Smooth muscle cell (in vitro differentiated cells): ENCODE measurements at regions not wholly inside any gene's neighbourhood (a gene's known extent, or its start where the extent isn't known, plus 50 kb on each side); places are given as distances from the start of the nearest gene placed in this dataset.

Experiments used
- DNase-seq: peaks from one replicate; lab custom pipeline; 2025; ENCODE audit not compliant: unreplicated experiment; lab: John Stamatoyannopoulos, UW
- H2AFZ ChIP-seq: fragments of 200-600 bp; sonication (generic); 2 replicates; pipeline ENCODE4 v1.6.0; 2016; ENCODE audit warnings: antibody characterized with exemption, low read depth, mild to moderate bottlenecking
- H3F3A ChIP-seq: fragments of 200-600 bp; sonication (generic); 2 replicates; pipeline ENCODE4 v1.6.0; 2017; ENCODE audit warnings: antibody characterized with exemption, low read depth
- H3K27ac ChIP-seq: fragments of 200-600 bp; sonication (generic); 2 replicates; pipeline ENCODE4 v1.5.1; 2016; ENCODE audit warnings: low read depth, mild to moderate bottlenecking
- H3K27me3 ChIP-seq: fragments of 200-600 bp; sonication (generic); 2 replicates; pipeline ENCODE4 v1.6.1; 2016; ENCODE audit warnings: low read depth, mild to moderate bottlenecking
- H3K36me3 ChIP-seq: fragments of 200-600 bp; sonication (generic); 2 replicates; pipeline ENCODE4 v1.5.1; 2016; ENCODE audit warnings: low read depth
- H3K4me1 ChIP-seq: fragments of 200-600 bp; sonication (generic); 2 replicates; pipeline ENCODE4 v1.5.1; 2016; ENCODE audit warnings: low read depth
- H3K4me2 ChIP-seq: fragments of 200-600 bp; sonication (generic); 2 replicates; pipeline ENCODE4 v1.6.0; 2016; ENCODE audit warnings: mild to moderate bottlenecking
- H3K4me3 ChIP-seq: fragments of 200-600 bp; sonication (generic); 2 replicates; pipeline ENCODE4 v1.5.1; 2016; ENCODE audit warnings: mild to moderate bottlenecking
- H3K79me2 ChIP-seq: fragments of 200-600 bp; sonication (generic); 2 replicates; pipeline ENCODE4 v1.6.0; 2016; ENCODE audit warnings: low read depth, mild to moderate bottlenecking
- H3K9ac ChIP-seq: fragments of 200-600 bp; sonication (generic); 2 replicates; pipeline ENCODE4 v1.6.0; 2016; ENCODE audit warnings: low read depth
- H3K9me3 ChIP-seq: fragments of 200-600 bp; sonication (generic); replicated peaks from 2 replicates; pipeline ENCODE4 v1.5.1; 2016; ENCODE audit warnings: low read depth
- H4K20me1 ChIP-seq: fragments of 200-600 bp; sonication (generic); 2 replicates; pipeline ENCODE4 v1.6.0; 2016; ENCODE audit warnings: low read depth
- CTCF ChIP-seq: fragments of 200-600 bp; sonication (generic); IDR thresholded peaks from 2 replicates; pipeline ENCODE4 v1.5.1; 2017; ENCODE audit warnings: borderline replicate concordance, mild to moderate bottlenecking, antibody characterized with exemption; ENCODE audit not compliant: insufficient read depth, poor library complexity, severe bottlenecking
- WGBS: methylation state at CpG from one replicate; pipeline ENCODE4 v1.1.7; 2016; ENCODE audit warnings: low lambda C conversion rate; 5-methylcytosine and 5-hydroxymethylcytosine counted together

DNA sequence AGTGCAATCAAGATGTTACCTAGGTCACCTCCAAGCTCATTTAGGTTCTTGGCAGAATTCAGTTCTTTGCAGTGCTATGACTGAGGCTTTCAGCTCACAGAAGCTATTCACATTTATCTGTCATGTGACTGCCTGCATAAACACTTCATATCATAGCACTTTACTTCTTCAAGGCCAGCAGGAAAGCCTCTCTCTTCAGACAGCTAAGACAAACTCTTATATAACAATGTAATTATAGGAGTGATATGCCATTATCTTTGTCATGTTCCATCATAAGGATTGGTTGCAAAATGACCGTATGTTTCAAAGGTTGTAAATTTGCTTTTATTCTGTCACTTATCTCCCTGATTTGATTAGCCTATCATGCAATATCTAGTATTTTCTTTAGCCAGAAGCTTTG, 78.8 kb upstream of the TMEM196 start:
- H3K4me1 ChIP-seq, result no peaks in the 10 kb centered on the region
- no peak overlapping the region for H3K9ac ChIP-seq
- no peaks in the 10 kb centered on the region for H3K36me3 ChIP-seq
- 79% methylated on average over 1 of the region's 1 CpG for WGBS
- no peaks in the 10 kb centered on the region for H3K79me2 ChIP-seq
- H3K4me2 ChIP-seq, result no peak overlapping the region
- H3K4me3 ChIP-seq, result no peak overlapping the region
- TF ChIP-seq CTCF, result no peak
- H4K20me1 ChIP-seq, result no peaks in the 10 kb centered on the region
- no peak for DNase-seq
- no peak overlapping the region for H3K27ac ChIP-seq
- H2AFZ ChIP-seq, result no peak overlapping the region
- H3F3A ChIP-seq, result no peaks in the 10 kb centered on the region
- H3K9me3 ChIP-seq, result no peaks in the 10 kb centered on the region
- no peaks in the 10 kb centered on the region for H3K27me3 ChIP-seq

- H3K4me3 ChIP-seq, result no peak overlapping the region
- 95% methylated on average over 3 of the region's 3 CpGs for WGBS
- H3K27me3 ChIP-seq, result no peaks in the 10 kb centered on the region
- DNase-seq, result no peak
- H4K20me1 ChIP-seq, result no peaks in the 10 kb centered on the region
- no peaks in the 10 kb centered on the region for H3K36me3 ChIP-seq
- H3K27ac ChIP-seq, result no peak overlapping the region
- TF ChIP-seq CTCF, result no peak
- H3K9me3 ChIP-seq, result no peaks in the 10 kb centered on the region
- no peak overlapping the region for H3K9ac ChIP-seq
- H2AFZ ChIP-seq, result no peak overlapping the region
- no peaks in the 10 kb centered on the region for H3K79me2 ChIP-seq
- no peaks in the 10 kb centered on the region for H3F3A ChIP-seq
- H3K4me1 ChIP-seq, result no peaks in the 10 kb centered on the region
- no peak overlapping the region for H3K4me2 ChIP-seq
These were observed 78.1 kb upstream of the TMEM196 start for GRCh38 chr7:19851504-19851903.

- Histone ChIP-seq H4K20me1 (no peaks in the 10 kb centered on the region), H3K4me1 (no peaks in the 10 kb centered on the region), H3K79me2 (no peaks in the 10 kb centered on the region), H3F3A (no peaks in the 10 kb centered on the region), H3K27ac (no peak overlapping the region), H3K4me3 (no peak overlapping the region), H3K9me3 (no peaks in the 10 kb centered on the region), H3K27me3 (no peaks in the 10 kb centered on the region), H3K36me3 (no peaks in the 10 kb centered on the region), H3K4me2 (no peak overlapping the region), H3K9ac (no peak overlapping the region), H2AFZ (no peak overlapping the region)
- DNase-seq, result no peak
- 86% methylated on average over 2 of the region's 2 CpGs for WGBS
- no peak for TF ChIP-seq CTCF
These were observed 61.1 kb upstream of the TMEM196 start for GRCh38 chr7:19834566-19834965.

DNA sequence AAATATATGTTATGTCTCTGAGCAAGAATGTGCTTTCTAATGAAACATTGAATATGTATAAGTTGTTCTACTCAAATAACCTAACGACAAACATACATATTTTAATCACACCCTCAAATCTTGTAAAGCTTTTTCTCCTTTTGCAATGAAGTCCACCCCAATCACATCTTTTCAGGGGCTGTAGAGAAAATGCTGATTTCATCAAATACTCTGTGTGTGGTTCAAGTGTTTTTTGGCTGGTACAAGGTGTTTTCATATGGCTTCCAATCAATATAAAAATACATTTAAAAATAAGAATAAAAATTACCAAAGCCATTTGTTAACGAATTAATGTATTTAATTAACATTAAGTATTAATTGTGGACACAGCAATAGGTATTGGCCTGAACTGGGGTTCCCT, 57.2 kb upstream of the TMEM196 start:
- Histone ChIP-seq H3K79me2 (no peaks in the 10 kb centered on the region), H3K4me1 (no peaks in the 10 kb centered on the region), H3K4me2 (no peak overlapping the region), H3K9me3 (no peaks in the 10 kb centered on the region), H3F3A (no peaks in the 10 kb centered on the region), H3K27ac (no peak overlapping the region), H4K20me1 (no peaks in the 10 kb centered on the region), H2AFZ (no peak overlapping the region), H3K9ac (no peak overlapping the region), H3K27me3 (no peaks in the 10 kb centered on the region), H3K36me3 (no peaks in the 10 kb centered on the region), H3K4me3 (no peak overlapping the region)
- 76% methylated on average over 2 of the region's 2 CpGs for WGBS
- no peak for TF ChIP-seq CTCF
- DNase-seq, result no peak
